Mesothelial cell of epicardium (in vitro differentiated cells): ENCODE measurements at regions not wholly inside any gene's neighbourhood (a gene's known extent, or its start where the extent isn't known, plus 50 kb on each side); places are given as distances from the start of the nearest gene placed in this dataset.
"Not testable (repeated sequence)": the region's sequence is repeated elsewhere in the genome, so short reads cannot be mapped to it uniquely, and the experiment has no call there.

Experiments
- DNase-seq, 2 experiments: peaks; one replicate each; pipeline ENCODE4 v3.0.0; 2021; ENCODE audit warnings: low spot score in 2 of 2; ENCODE audit not compliant: unreplicated experiment in 2 of 2
- H3K27ac Mint-ChIP-seq: 2 replicates; pipeline ENCODE4 v1.8.0; 2021; ENCODE audit warnings: mixed read lengths
- H3K27me3 Mint-ChIP-seq: 2 replicates; pipeline ENCODE4 v1.8.0; 2021; ENCODE audit warnings: low read depth, mixed read lengths
- H3K36me3 Mint-ChIP-seq: 2 replicates; pipeline ENCODE4 v1.8.0; 2021; ENCODE audit warnings: mixed read lengths
- H3K4me1 Mint-ChIP-seq: 2 replicates; pipeline ENCODE4 v1.8.0; 2021; ENCODE audit warnings: mixed read lengths
- H3K4me3 Mint-ChIP-seq: 2 replicates; pipeline ENCODE4 v1.8.0; 2021; ENCODE audit warnings: mild to moderate bottlenecking, moderate library complexity, mixed read lengths
- H3K9me3 Mint-ChIP-seq: 2 replicates; pipeline ENCODE4 v1.8.0; 2021; ENCODE audit warnings: mixed read lengths
- TF ChIP-seq, protein P1 (sequence below): fragments of 200-600 bp; sonication (generic); IDR thresholded peaks from one replicate; pipeline ENCODE4 v1.5.0; 2021; ENCODE audit warnings: antibody characterized with exemption; ENCODE audit not compliant: unreplicated experiment

DNA sequence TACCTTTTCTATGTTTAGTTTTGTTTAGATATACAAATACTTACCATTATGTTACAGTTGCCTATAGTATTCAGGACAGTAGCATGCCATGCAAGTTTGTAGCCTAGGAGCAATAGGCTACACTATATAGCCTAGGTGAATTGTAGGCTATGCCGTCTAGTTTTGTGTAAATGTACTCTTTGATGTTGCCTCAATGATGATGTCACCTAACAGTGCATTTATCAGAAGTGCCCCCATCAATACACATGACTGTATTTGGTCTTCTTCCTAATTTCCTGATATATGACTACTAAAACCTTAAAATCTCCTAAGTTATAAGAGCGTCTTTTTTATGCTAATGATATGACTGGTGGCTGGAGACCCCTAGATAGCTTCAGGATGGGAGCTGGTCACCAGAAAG is 394.4 kb upstream of the STXBP6 start:
- no peaks in the 10 kb centered on the region for H3K4me1 Mint-ChIP-seq
- TF ChIP-seq, protein P1, sequence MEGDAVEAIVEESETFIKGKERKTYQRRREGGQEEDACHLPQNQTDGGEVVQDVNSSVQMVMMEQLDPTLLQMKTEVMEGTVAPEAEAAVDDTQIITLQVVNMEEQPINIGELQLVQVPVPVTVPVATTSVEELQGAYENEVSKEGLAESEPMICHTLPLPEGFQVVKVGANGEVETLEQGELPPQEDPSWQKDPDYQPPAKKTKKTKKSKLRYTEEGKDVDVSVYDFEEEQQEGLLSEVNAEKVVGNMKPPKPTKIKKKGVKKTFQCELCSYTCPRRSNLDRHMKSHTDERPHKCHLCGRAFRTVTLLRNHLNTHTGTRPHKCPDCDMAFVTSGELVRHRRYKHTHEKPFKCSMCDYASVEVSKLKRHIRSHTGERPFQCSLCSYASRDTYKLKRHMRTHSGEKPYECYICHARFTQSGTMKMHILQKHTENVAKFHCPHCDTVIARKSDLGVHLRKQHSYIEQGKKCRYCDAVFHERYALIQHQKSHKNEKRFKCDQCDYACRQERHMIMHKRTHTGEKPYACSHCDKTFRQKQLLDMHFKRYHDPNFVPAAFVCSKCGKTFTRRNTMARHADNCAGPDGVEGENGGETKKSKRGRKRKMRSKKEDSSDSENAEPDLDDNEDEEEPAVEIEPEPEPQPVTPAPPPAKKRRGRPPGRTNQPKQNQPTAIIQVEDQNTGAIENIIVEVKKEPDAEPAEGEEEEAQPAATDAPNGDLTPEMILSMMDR: no peak
- no peak for DNase-seq
- H3K27me3 Mint-ChIP-seq: no peaks in the 10 kb centered on the region
- H3K9me3 Mint-ChIP-seq: peaks cover 13% of the 10 kb centered on the region
- H3K4me3 Mint-ChIP-seq: no peak overlapping the region
- H3K27ac Mint-ChIP-seq: no peak overlapping the region
- H3K36me3 Mint-ChIP-seq: no peaks in the 10 kb centered on the region

DNA sequence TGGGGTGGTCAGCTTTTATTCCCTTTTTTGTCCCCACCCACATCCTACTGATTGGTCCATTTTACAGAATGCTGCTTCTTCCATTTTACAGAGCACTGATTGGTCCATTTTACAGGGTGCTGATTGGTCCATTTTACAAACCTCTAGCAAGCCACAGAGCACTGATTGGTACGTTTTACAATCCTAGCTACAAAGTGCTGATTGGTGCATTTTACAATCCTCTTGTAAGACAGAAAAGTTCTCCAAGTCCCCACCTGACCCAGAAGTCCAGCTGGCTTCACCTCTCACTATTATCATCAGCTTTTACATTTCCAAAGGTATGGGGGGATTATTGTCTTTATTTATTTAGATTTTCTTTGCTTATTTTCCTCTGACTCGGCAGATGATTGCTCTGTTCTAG is 390.4 kb upstream of the STXBP6 start:
- H3K4me1 Mint-ChIP-seq, H3K4me3 Mint-ChIP-seq, DNase-seq, H3K36me3 Mint-ChIP-seq, H3K27me3 Mint-ChIP-seq, H3K27ac Mint-ChIP-seq: not testable (repeated sequence)
- H3K9me3 Mint-ChIP-seq: peaks cover 13% of the 10 kb centered on the region

DNA sequence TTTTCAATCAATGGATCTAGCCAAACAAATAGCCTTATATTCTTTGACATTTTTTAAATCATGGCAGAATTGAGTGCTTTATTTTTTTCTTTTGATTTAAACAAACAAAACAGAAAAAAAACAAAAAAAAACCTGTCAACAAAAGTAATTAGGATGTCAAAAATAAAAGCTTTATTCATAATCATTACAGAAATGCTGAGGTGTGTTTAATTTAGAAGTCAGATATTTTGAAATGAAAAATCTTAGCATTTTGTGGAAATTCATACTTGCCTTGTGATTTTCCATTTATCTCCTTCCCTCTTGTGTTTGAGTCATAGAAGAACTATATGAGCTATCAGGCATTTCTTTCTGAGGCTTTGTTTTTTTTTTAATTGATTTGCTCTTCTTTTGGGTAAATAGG is 387.0 kb upstream of the STXBP6 start:
- TF ChIP-seq, protein P1: no peak
- Mint-ChIP-seq H3K4me1 (no peaks in the 10 kb centered on the region), H3K36me3 (no peaks in the 10 kb centered on the region)

DNA sequence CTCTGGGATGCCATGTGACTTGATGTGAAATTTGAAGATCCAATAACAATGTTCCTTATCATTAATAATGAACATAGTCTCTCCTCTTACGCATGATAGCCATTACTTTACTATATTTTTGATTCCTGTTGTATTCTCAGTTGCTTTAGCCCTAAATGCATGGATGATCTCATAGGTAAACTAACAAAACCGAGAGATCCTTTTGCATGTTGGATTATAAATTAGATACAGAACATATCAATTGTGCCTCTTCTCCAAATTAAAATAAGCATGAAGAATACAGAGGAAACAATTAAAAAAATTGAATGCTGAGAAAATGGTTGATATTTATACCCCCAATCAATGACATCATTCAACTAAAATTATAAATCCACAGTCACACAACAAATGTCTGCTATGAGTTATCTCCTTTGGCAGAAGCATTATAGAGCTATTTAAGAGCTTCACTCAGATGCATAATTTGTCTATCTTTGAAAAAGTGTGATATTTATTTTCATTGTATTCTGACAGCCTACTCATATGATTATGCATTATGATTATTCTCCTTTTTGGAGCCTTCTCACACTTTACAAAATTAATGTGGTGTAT is 386.4 kb upstream of the STXBP6 start:
- TF ChIP-seq, protein P1: no peak
- no peaks in the 10 kb centered on the region for H3K36me3 Mint-ChIP-seq
- H3K27me3 Mint-ChIP-seq: no peaks in the 10 kb centered on the region
- H3K9me3 Mint-ChIP-seq: peaks cover 23% of the 10 kb centered on the region
- no peak overlapping the region for H3K27ac Mint-ChIP-seq
- H3K4me1 Mint-ChIP-seq: no peaks in the 10 kb centered on the region
- DNase-seq: no peak
- no peak overlapping the region for H3K4me3 Mint-ChIP-seq

More for the DNA sequence above, 387.0 kb upstream of the STXBP6 start:
- no peak for DNase-seq
- H3K4me3 Mint-ChIP-seq: no peak overlapping the region
- no peak overlapping the region for H3K27ac Mint-ChIP-seq
- peaks cover 25% of the 10 kb centered on the region for H3K9me3 Mint-ChIP-seq
- H3K27me3 Mint-ChIP-seq: no peaks in the 10 kb centered on the region

DNA sequence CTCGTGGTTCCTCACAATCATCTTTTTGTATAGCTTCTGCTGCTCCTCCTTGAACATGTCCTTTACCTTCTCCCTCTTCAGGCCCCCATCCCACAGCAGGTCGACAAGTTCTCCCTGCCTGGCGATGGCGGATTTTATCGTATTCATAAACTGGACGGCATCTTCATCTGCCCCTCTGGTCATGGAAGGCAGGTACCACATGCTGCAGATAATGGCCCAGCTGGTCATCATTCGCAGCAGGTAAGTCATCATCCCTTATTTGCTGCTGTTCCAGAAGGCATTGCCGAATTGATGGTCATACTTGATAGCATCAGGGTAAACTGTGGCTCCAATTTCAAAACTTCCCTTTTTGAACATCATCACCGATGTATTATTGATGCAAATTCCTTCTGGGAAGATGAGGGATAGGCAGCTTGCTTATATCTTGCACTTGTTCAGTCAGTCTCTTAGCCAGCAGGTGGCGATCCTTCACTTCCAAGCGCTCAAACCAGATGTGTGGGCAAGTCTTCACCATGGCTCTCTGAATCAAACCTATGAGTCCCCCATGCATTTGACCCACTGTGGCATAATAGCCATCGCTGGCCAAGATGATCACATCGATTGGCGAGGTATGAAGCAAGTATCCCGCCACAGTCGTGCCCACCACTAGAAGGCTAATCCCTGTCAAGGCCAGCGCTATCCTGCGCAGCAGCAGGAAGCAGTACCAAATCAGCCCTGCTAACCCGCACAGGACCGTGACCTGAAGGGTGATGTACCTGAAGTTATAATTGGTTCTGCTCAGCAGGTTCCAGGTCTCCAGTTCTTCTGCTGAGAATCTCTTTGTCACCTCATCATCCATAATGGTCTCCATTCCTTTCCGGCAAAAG is 381.5 kb upstream of the STXBP6 start:
- TF ChIP-seq, protein P1: no peak
- no peaks in the 10 kb centered on the region for H3K4me1 Mint-ChIP-seq
- no peak overlapping the region for H3K4me3 Mint-ChIP-seq
- no peak for DNase-seq
- H3K36me3 Mint-ChIP-seq: no peaks in the 10 kb centered on the region
- H3K27ac Mint-ChIP-seq: no peak overlapping the region
- H3K9me3 Mint-ChIP-seq: peaks cover 14% of the 10 kb centered on the region
- H3K27me3 Mint-ChIP-seq: peaks cover 1% of the 10 kb centered on the region

DNA sequence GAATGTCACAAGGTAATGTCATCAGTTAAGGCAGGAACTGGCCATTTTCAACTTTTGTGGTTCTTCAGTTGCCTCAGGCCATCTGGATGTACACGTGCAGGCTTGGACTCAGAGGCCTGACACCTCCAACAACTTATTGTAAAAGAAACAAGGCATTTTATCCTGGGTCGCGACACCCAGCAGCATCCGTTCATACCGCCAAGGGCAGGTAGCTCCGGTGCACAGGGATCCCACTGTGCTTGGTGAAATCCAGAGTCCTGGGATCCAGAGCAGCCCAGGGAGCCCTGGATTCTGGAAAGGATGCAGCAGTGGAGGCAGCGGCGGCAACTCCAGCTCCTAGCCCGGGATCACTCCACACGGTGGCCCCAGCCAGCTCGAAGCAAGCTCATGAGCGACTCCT is 380.9 kb upstream of the STXBP6 start:
- H3K36me3 Mint-ChIP-seq: no peaks in the 10 kb centered on the region

More for the DNA sequence above, 380.9 kb upstream of the STXBP6 start:
- no peak for DNase-seq
- H3K27ac Mint-ChIP-seq: no peak overlapping the region
- no peaks in the 10 kb centered on the region for H3K4me1 Mint-ChIP-seq
- TF ChIP-seq, protein P1: no peak
- H3K4me3 Mint-ChIP-seq: no peak overlapping the region
- H3K27me3 Mint-ChIP-seq: peaks cover 1% of the 10 kb centered on the region
- H3K9me3 Mint-ChIP-seq: peaks cover 14% of the 10 kb centered on the region
